Mesodermal cell (in vitro differentiated cells): ENCODE measurements at regions not wholly inside any gene's neighbourhood (a gene's known extent, or its start where the extent isn't known, plus 50 kb on each side); places are given as distances from the start of the nearest gene placed in this dataset.

ENCODE experiments used
- H3K27ac ChIP-seq: 2 replicates; pipeline ENCODE4 v1.7.0; 2013; ENCODE audit warnings: mild to moderate bottlenecking, low read depth, low read length, moderate library complexity; ENCODE audit not compliant: severe bottlenecking
- H3K36me3 ChIP-seq: 2 replicates; pipeline ENCODE4 v1.7.1; 2013; ENCODE audit warnings: mild to moderate bottlenecking, low read length, moderate library complexity; ENCODE audit not compliant: control insufficient read depth, insufficient read depth
- H3K4me1 ChIP-seq: one replicate; pipeline ENCODE4 v1.7.1; 2013; ENCODE audit warnings: mild to moderate bottlenecking, low read length; ENCODE audit not compliant: insufficient read depth, control insufficient read depth, poor library complexity, severe bottlenecking
- H3K4me3 ChIP-seq: 2 replicates; pipeline ENCODE4 v1.7.0; 2013; ENCODE audit warnings: low read length, control low read depth, mild to moderate bottlenecking; ENCODE audit not compliant: insufficient read depth, poor library complexity, severe bottlenecking; ENCODE audit errors: extremely low read depth
- H3K9me3 ChIP-seq: 2 replicates; pipeline ENCODE4 v1.7.1; 2013; ENCODE audit warnings: mild to moderate bottlenecking, low read length, moderate library complexity; ENCODE audit not compliant: control insufficient read depth
- WGBS, 2 experiments: methylation state at CpG; one replicate each; pipeline ENCODE4 v1.1.5; 2013; ENCODE audit warnings: missing lambda C conversion rate in 2 of 2; ENCODE audit not compliant: insufficient coverage in 2 of 2; 5-methylcytosine and 5-hydroxymethylcytosine counted together

- Histone ChIP-seq H3K36me3 (no peaks in the 10 kb centered on the region), H3K9me3 (no peaks in the 10 kb centered on the region), H3K27ac (no peak overlapping the region), H3K4me3 (no peak overlapping the region), H3K4me1 (peaks cover 28% of the 10 kb centered on the region)
- WGBS, 2 experiments = 93 to 95% methylated on average over 5 of the region's 6 CpGs
These were observed 64.8 kb upstream of the ATP5PO start for GRCh38 chr21:33980276-33980916.

DNA sequence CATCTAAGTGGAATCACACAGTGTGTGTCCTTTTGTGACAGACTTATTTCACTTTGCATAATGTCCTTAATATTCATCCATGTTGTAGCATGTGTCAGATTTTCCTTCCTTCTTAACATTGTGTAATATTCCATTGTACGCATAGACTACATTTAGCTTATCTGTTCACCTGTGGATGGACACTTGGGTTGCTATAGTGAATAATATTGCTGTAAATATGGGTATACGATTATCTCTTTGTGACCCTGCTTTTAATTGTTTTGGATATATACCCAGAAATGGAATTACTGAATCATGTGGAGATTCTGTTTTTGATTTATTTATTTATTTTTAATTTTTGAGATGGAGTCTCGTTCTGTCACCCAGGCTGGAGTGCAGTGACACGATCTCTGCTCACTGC, 63.0 kb upstream of the ATP5PO start:
- peaks cover 37% of the 10 kb centered on the region for H3K4me1 ChIP-seq
- H3K9me3 ChIP-seq = no peaks in the 10 kb centered on the region
- H3K4me3 ChIP-seq = no peak overlapping the region
- H3K36me3 ChIP-seq = no peaks in the 10 kb centered on the region
- H3K27ac ChIP-seq = no peak overlapping the region
- WGBS, 2 experiments = 94 to 100% methylated on average over 2 to 3 of the region's 4 CpGs

GRCh38 chr21:33977721-33978369, 62.2 kb upstream of the ATP5PO start:
- no peak overlapping the region for H3K4me3 ChIP-seq
- peaks cover 42% of the 10 kb centered on the region for H3K4me1 ChIP-seq
- H3K27ac ChIP-seq = peak overlapping the region; percentile 36
- WGBS, 2 experiments = 75 to 85% methylated on average over 6 to 9 of the region's 12 CpGs
- no peaks in the 10 kb centered on the region for H3K9me3 ChIP-seq
- H3K36me3 ChIP-seq = no peaks in the 10 kb centered on the region

- H3K27ac ChIP-seq = peak overlapping the region; percentile 92
- H3K4me1 ChIP-seq = peaks cover 42% of the 10 kb centered on the region
- no peaks in the 10 kb centered on the region for H3K36me3 ChIP-seq
- 83 to 91% methylated on average over 3 to 4 of the region's 6 CpGs for WGBS, 2 experiments
- no peak overlapping the region for H3K4me3 ChIP-seq
- H3K9me3 ChIP-seq = no peaks in the 10 kb centered on the region
These were observed 61.6 kb upstream of the ATP5PO start for GRCh38 chr21:33977017-33977720.

DNA sequence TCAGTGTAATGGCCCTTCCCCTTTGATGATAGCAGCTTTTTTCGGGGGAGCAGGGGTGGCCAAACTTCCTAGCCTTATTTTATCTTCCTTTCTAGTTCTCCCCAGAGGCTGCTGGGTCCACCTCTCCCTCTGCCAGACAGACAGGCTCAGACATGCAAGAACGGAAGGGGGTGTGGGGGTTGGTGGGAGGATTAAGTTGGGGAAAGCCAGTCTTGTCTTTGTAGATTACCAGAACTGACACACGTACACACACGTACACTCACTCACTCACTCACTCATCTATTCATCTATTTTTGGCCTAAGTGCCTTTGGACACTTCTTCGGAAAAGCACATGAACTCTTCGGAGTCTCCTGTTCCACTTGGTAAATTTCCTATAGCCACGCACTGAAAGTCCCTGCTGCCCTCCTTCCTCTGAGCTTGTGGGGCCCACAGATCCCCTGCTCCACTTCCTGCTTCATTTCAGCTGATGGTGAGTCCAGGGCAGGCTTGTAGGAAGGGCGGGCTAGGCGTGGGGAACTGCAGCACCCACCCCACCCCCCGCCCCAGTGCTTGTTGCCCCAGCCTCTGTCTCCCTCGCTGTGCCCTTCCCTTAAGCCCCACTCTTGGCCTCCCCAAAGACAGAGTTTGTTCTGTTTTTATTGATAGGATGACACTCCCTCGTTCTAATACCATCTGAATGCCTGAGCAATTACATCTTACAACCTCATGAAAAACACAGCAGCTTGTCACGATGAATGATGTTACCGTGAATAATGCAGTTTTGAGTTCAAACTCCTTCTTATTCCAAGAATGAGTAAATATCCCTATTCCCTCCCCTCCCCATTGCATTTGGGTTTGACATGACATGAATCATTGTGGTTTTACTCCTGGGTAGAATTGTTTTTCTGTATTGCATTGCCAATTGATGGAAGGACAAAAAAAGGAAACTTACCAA, 60.7 kb upstream of the ATP5PO start:
- H3K27ac ChIP-seq = peak overlapping the region; percentile 92
- no peaks in the 10 kb centered on the region for H3K36me3 ChIP-seq
- peaks cover 46% of the 10 kb centered on the region for H3K4me1 ChIP-seq
- no peak overlapping the region for H3K4me3 ChIP-seq
- no peaks in the 10 kb centered on the region for H3K9me3 ChIP-seq
- 60 to 72% methylated on average over 6 to 7 of the region's 14 CpGs for WGBS, 2 experiments

- Histone ChIP-seq H3K9me3 (no peaks in the 10 kb centered on the region), H3K27ac (peak overlapping the region; percentile 92), H3K36me3 (no peaks in the 10 kb centered on the region), H3K4me1 (peaks cover 46% of the 10 kb centered on the region), H3K4me3 (no peak overlapping the region)
- whole genome bisulfite sequencing, 2 experiments = 94 to 95% methylated on average over 5 of the region's 7 CpGs
These were observed 60.0 kb upstream of the ATP5PO start for GRCh38 chr21:33975548-33976081.

- no peaks in the 10 kb centered on the region for H3K36me3 ChIP-seq
- WGBS, 2 experiments = 95 to 100% methylated on average over 3 to 4 of the region's 9 CpGs
- peak overlapping the region; percentile 92 for H3K27ac ChIP-seq
- H3K4me3 ChIP-seq = no peak overlapping the region
- H3K4me1 ChIP-seq = peaks cover 54% of the 10 kb centered on the region
- H3K9me3 ChIP-seq = no peaks in the 10 kb centered on the region
These were observed 59.2 kb upstream of the ATP5PO start for GRCh38 chr21:33974513-33975468.

DNA sequence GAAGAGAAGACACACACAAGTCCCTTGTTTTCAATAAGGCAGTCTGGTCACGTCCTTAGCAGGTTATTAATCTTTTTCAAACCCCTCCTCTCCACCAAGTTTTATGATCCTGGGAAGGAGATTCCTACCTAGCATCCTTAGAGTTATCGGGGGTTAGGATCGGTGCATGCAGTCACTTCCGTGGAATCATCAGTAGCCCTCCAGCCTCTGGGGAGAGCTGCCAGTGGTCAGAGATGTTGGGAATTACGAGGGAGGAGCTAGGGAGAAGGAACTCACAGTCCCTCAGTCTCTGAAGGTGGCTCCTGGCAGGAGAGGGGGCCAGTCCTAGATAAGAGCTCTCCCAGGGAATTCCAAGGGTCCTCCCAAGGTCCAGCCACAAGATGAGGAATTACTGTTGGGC, 57.7 kb upstream of the ATP5PO start:
- H3K27ac ChIP-seq = no peak overlapping the region
- H3K9me3 ChIP-seq = no peaks in the 10 kb centered on the region
- no peaks in the 10 kb centered on the region for H3K36me3 ChIP-seq
- 50 to 55% methylated on average over 1 to 2 of the region's 5 CpGs for WGBS, 2 experiments
- peaks cover 69% of the 10 kb centered on the region for H3K4me1 ChIP-seq
- no peak overlapping the region for H3K4me3 ChIP-seq

DNA sequence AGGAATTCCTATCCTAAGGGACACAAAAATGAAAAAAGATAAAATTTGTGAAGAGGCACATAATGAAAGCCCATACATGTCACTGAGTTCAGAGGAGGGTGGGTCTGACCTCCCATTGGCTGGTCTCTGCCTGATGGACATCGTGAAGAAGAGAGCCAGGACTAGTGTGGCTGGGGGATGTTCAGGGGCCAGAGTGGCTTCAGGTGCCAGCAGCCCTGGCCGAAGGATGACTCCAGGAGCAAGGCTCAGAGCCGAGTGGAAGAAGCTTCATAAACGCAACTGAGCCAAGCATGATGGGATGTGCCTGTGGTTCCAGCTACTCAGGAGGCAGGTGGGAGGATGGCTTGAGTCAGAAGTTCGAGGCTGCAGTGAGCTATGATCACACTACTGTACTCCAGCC, 56.9 kb upstream of the ATP5PO start:
- WGBS, 2 experiments = 94 to 100% methylated on average over 2 to 5 of the region's 5 CpGs
- no peak overlapping the region for H3K27ac ChIP-seq
- H3K9me3 ChIP-seq = no peaks in the 10 kb centered on the region
- H3K4me3 ChIP-seq = no peak overlapping the region
- peaks cover 67% of the 10 kb centered on the region for H3K4me1 ChIP-seq
- H3K36me3 ChIP-seq = no peaks in the 10 kb centered on the region
